GM13976 (cell line): ENCODE measurements at regions not wholly inside any gene's neighbourhood (a gene's known extent, or its start where the extent isn't known, plus 50 kb on each side); places are given as distances from the start of the nearest gene placed in this dataset.

Experiments
- DNase-seq: peaks from one replicate; pipeline ENCODE4 v3.0.0; 2012; ENCODE audit warnings: low spot score
- in situ Hi-C: fragments of 300-500 bp; cut with MboI; formaldehyde crosslinking; loops from one replicate; pipeline ENCODE4 v1.12.0; 2022; ENCODE audit warnings: low sequenced_read_pairs, mixed read lengths, inconsistent platforms; ENCODE audit not compliant: unreplicated experiment
- TF ChIP-seq, protein P1 (sequence below): IDR thresholded peaks from 2 replicates; pipeline ENCODE4 v1.5.1; 2012; ENCODE audit warnings: borderline replicate concordance, mild to moderate bottlenecking; ENCODE audit not compliant: insufficient read depth; ENCODE audit errors: extremely low read depth, missing control alignments, control extremely low read depth

DNA sequence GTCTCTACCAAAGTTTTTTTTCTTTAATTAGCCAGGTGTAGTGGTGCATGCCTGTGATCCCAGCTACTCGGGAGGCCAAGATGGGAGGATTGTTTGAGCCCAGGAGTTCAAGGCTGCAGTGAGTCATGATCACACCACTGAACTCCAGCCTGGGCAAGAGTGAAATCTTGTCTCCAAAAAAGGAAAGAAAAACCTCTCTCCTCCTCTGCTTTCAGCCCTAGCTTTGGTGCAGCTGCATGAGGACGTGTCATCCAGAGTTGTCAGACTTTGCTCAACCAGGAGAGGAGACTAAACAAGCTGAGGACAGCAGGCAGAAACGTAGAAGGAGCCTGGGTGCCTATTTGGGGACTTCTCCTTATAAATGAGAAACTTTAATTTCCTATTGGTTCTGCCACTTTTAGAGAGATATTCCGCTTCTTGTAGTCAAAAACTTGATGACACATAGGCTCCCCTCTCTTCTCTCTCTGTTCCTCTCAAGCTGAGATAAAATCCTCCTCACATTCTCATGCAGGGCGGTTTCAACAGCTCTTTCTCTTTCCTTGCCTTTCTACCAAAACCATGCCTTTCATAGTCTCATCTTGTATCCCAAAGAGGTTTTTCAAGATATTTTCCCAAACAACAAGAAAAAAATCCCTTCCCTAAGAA, 205.4 kb downstream of the ARHGAP12 start:
- no peak for DNase-seq
- TF ChIP-seq, protein P1, sequence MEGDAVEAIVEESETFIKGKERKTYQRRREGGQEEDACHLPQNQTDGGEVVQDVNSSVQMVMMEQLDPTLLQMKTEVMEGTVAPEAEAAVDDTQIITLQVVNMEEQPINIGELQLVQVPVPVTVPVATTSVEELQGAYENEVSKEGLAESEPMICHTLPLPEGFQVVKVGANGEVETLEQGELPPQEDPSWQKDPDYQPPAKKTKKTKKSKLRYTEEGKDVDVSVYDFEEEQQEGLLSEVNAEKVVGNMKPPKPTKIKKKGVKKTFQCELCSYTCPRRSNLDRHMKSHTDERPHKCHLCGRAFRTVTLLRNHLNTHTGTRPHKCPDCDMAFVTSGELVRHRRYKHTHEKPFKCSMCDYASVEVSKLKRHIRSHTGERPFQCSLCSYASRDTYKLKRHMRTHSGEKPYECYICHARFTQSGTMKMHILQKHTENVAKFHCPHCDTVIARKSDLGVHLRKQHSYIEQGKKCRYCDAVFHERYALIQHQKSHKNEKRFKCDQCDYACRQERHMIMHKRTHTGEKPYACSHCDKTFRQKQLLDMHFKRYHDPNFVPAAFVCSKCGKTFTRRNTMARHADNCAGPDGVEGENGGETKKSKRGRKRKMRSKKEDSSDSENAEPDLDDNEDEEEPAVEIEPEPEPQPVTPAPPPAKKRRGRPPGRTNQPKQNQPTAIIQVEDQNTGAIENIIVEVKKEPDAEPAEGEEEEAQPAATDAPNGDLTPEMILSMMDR, result no peak
- in situ Hi-C loops, result no loop called here

DNA sequence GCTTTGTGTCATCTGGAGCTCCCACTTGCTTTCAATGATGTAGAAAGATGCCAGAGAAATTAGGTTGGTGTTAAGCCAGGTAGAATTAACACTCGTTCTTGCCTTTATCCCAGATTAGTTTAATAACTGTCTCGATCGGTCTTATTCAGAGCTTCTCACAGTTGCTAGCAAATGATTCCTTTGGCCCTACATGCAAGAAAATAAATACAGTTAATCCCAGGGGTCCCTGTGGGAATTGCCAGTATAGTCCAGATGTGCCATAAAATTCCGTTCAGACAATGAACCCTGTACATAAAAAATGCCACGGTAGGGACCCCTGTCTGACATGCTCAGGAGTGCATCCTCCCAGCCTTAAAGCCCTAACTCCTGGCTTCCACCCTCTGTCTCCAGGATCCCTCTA, 207.5 kb downstream of the ARHGAP12 start:
- in situ Hi-C loops, result no loop called here
- DNase-seq, result no peak
- TF ChIP-seq, protein P1, result no peak

DNA sequence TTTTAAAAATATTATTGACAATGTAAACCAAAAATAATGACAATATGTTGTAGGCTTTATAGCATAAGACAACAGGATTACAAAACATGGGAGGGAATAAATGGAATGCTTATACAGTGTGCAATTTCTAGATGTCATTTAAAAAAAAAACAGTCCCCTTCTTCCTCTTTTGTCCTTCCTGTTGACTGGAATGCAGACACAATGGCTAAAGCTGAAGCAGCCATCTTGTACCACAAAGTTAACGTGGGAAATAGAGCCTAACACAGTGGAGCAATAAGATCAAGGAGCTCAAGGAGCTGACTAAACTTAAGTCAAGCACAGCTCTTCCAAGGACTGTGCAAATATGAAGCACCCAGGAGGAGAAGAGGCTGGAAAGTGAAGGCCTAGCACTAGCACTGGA, 208.1 kb downstream of the ARHGAP12 start:
- no peak for DNase-seq
- in situ Hi-C loops, result no loop called here
- TF ChIP-seq, protein P1, result no peak

DNA sequence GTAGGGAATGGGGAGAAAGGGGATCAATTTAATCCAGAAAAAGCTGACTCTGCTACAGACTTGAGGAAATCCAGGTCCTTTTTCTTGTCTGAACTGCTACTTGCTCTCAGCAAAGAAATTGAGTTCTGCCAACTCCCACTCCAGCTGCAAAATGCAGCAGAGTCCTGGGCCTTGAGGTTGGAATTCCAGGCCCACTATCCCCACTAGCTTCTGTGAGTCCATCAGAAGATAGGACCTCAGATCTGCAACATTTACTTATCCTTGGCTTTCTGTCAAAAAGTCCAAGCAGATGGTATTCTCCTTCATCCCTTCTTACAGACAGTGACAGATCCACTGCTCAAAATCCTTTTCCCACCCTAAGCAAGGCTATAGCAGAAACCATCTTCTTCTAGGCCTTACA, 219.2 kb downstream of the ARHGAP12 start:
- no peak for DNase-seq
- in situ Hi-C loops, result no loop called here
- TF ChIP-seq, protein P1, result no peak

DNA sequence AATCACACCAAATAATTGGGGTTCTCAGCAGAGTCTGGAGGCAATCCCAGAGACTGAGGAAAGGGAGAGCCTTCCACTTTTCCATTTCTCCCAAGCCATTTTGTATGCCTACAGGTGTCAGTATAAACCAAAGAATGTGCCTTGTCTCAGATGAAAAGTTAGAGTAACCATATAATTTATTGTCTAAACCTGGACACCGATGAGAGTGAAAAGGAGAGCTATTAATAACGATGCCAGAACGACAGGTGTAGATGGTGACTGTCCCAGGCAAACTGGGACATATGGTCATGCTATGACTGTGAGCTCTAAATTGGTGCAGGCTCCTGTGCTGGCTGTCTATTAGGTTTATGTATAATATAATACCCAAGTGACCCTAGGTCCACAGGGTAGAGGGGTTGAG, 219.6 kb downstream of the ARHGAP12 start:
- in situ Hi-C loops, result no loop called here
- DNase-seq, result no peak
- TF ChIP-seq, protein P1, result no peak

DNA sequence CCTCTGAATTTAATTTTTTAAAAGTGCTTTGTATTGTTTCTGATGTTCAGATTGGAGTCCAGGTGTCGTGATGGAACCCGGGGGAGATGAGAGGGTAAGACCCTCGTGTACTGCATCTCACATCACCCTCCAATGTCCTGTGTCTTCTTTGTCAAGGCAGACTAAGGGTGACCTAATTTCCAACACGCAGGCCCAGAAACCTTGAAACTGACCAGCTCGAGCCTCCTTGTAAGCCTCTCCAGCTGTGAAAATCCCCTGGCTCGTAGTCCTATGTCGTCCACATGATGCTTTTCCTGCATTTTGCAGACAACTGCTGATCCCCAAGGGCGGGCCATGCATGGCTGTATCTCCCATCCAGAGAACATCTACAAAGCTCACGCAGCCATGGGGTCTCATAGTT, 220.2 kb downstream of the ARHGAP12 start:
- DNase-seq, result no peak
- in situ Hi-C loops, result no loop called here
- TF ChIP-seq, protein P1, result no peak
